ENCODE measurements at regions not wholly inside any gene's neighbourhood (a gene's known extent, or its start where the extent isn't known, plus 50 kb on each side); places are given as distances from the start of the nearest gene placed in this dataset.
A peak's percentile ranks its signal among the peaks of the same experiment; 100 is the strongest.
"Not testable (repeated sequence)": the region's sequence is repeated elsewhere in the genome, so short reads cannot be mapped to it uniquely, and the experiment has no call there.

GRCh38 chr3:174440741-174441587 is 418.2 kb upstream of the NAALADL2 start:
- in situ Hi-C loops (cut with HindIII; ENCODE audit: low sequenced_read_pairs), result no loop called here
- DNase-seq (ENCODE audit: low spot score), result peak; percentile 88

- DNase-seq (ENCODE audit: low spot score), result peak; percentile 59
- in situ Hi-C loops (cut with HindIII; ENCODE audit: low sequenced_read_pairs), result no loop called here
Observed at GRCh38 chr3:174441588-174442301, 417.4 kb upstream of the NAALADL2 start.

GRCh38 chr3:174442302-174442682 is 416.8 kb upstream of the NAALADL2 start:
- no peak for DNase-seq (ENCODE audit: low spot score)
- in situ Hi-C loops (cut with HindIII; ENCODE audit: low sequenced_read_pairs), result no loop called here

- in situ Hi-C loops (cut with HindIII; ENCODE audit: low sequenced_read_pairs), result no loop called here
- no peak for DNase-seq (ENCODE audit: low spot score)
Observed at GRCh38 chr3:174444391-174444790, 414.7 kb upstream of the NAALADL2 start.

GRCh38 chr3:174457758-174458157 is 401.4 kb upstream of the NAALADL2 start:
- in situ Hi-C loops (cut with HindIII; ENCODE audit: low sequenced_read_pairs), result no loop called here
- no peak for DNase-seq (ENCODE audit: low spot score)

GRCh38 chr3:174460831-174461230 is 398.3 kb upstream of the NAALADL2 start:
- no peak for DNase-seq (ENCODE audit: low spot score)
- in situ Hi-C loops (cut with HindIII; ENCODE audit: low sequenced_read_pairs), result no loop called here

- in situ Hi-C loops (cut with HindIII; ENCODE audit: low sequenced_read_pairs), result no loop called here
- no peak for DNase-seq (ENCODE audit: low spot score)
Observed at GRCh38 chr3:174462916-174463315, 396.2 kb upstream of the NAALADL2 start.

- DNase-seq (ENCODE audit: low spot score), result no peak
- in situ Hi-C loops (cut with HindIII; ENCODE audit: low sequenced_read_pairs), result no loop called here
Observed at GRCh38 chr3:174465177-174465576, 394.0 kb upstream of the NAALADL2 start.

- in situ Hi-C loops (cut with HindIII; ENCODE audit: low sequenced_read_pairs), result no loop called here
- DNase-seq (ENCODE audit: low spot score), result peak; percentile 22
Observed at GRCh38 chr3:174466471-174467054, 392.6 kb upstream of the NAALADL2 start.

GRCh38 chr3:174477491-174477890 is 381.6 kb upstream of the NAALADL2 start:
- in situ Hi-C loops (cut with HindIII; ENCODE audit: low sequenced_read_pairs), result no loop called here
- DNase-seq (ENCODE audit: low spot score), result no peak

- in situ Hi-C loops (cut with HindIII; ENCODE audit: low sequenced_read_pairs), result no loop called here
- no peak for DNase-seq (ENCODE audit: low spot score)
Observed at GRCh38 chr3:174480767-174481166, 378.4 kb upstream of the NAALADL2 start.

- DNase-seq (ENCODE audit: low spot score), result no peak
- in situ Hi-C loops (cut with HindIII; ENCODE audit: low sequenced_read_pairs), result no loop called here
Observed at GRCh38 chr3:174482541-174482940, 376.6 kb upstream of the NAALADL2 start.

GRCh38 chr3:174483254-174483653 is 375.9 kb upstream of the NAALADL2 start:
- in situ Hi-C loops (cut with HindIII; ENCODE audit: low sequenced_read_pairs), result no loop called here
- no peak for DNase-seq (ENCODE audit: low spot score)

- DNase-seq (ENCODE audit: low spot score); in situ Hi-C loops (cut with HindIII; ENCODE audit: low sequenced_read_pairs): not testable (repeated sequence)
Observed at GRCh38 chr3:174483856-174484255, 375.3 kb upstream of the NAALADL2 start.

- in situ Hi-C loops (cut with HindIII; ENCODE audit: low sequenced_read_pairs), result no loop called here
- no peak for DNase-seq (ENCODE audit: low spot score)
Observed at GRCh38 chr3:174488527-174488926, 370.6 kb upstream of the NAALADL2 start.

GRCh38 chr3:174495311-174495710 is 363.8 kb upstream of the NAALADL2 start:
- DNase-seq (ENCODE audit: low spot score), result no peak
- in situ Hi-C loops (cut with HindIII; ENCODE audit: low sequenced_read_pairs), result no loop called here

GRCh38 chr3:174495928-174496327 is 363.2 kb upstream of the NAALADL2 start:
- in situ Hi-C loops (cut with HindIII; ENCODE audit: low sequenced_read_pairs), result no loop called here
- DNase-seq (ENCODE audit: low spot score), result no peak

GRCh38 chr3:174498638-174499037 is 360.5 kb upstream of the NAALADL2 start:
- in situ Hi-C loops (cut with HindIII; ENCODE audit: low sequenced_read_pairs), result no loop called here
- peak; percentile 3 for DNase-seq (ENCODE audit: low spot score)

GRCh38 chr3:174505266-174505665 is 353.9 kb upstream of the NAALADL2 start:
- in situ Hi-C loops (cut with HindIII; ENCODE audit: low sequenced_read_pairs), result no loop called here
- DNase-seq (ENCODE audit: low spot score), result no peak

- in situ Hi-C loops (cut with HindIII; ENCODE audit: low sequenced_read_pairs), result no loop called here
- DNase-seq (ENCODE audit: low spot score), result no peak
Observed at GRCh38 chr3:174524203-174524602, 334.9 kb upstream of the NAALADL2 start.
